Fibroblast of pulmonary artery (primary cell): ENCODE measurements at regions not wholly inside any gene's neighbourhood (a gene's known extent, or its start where the extent isn't known, plus 50 kb on each side); places are given as distances from the start of the nearest gene placed in this dataset.

Experiments used
- DNase-seq: peaks from one replicate; pipeline ENCODE4 v3.0.0-alpha.2; 2010; ENCODE audit warnings: low read depth
- H3K4me3 ChIP-seq: replicated peaks from 2 replicates; pipeline ENCODE4 v1.5.1; 2011; ENCODE audit warnings: low read depth, mild to moderate bottlenecking, control low read depth, low read length, moderate library complexity
- CTCF ChIP-seq: IDR thresholded peaks from 2 replicates; pipeline ENCODE4 v1.5.1; 2011; ENCODE audit warnings: mild to moderate bottlenecking, control low read depth, low read length, inconsistent platforms; ENCODE audit errors: missing control alignments

- no peak for TF ChIP-seq CTCF
- DNase-seq = no peak
- no peak overlapping the region for H3K4me3 ChIP-seq
Observed at GRCh38 chr7:81333536-81333935, 414.7 kb upstream of the SEMA3C start.

GRCh38 chr7:81333004-81333403, 414.2 kb upstream of the SEMA3C start:
- TF ChIP-seq CTCF = no peak
- peak; percentile 69 for DNase-seq
- H3K4me3 ChIP-seq = no peak overlapping the region

- DNase-seq = peak; percentile 45
- no peak for TF ChIP-seq CTCF
- no peak overlapping the region for H3K4me3 ChIP-seq
Observed at GRCh38 chr7:81331061-81332018, 412.5 kb upstream of the SEMA3C start.

- DNase-seq = no peak
- no peak overlapping the region for H3K4me3 ChIP-seq
- TF ChIP-seq CTCF = no peak
Observed at GRCh38 chr7:81330108-81330507, 411.3 kb upstream of the SEMA3C start.

- DNase-seq = peak; percentile 31
Observed at GRCh38 chr7:81327468-81328266, 408.8 kb upstream of the SEMA3C start.

GRCh38 chr7:81321949-81322348, 403.1 kb upstream of the SEMA3C start:
- no peak for DNase-seq
- no peak overlapping the region for H3K4me3 ChIP-seq
- no peak for TF ChIP-seq CTCF

More at GRCh38 chr7:81327468-81328266, 408.8 kb upstream of the SEMA3C start:
- no peak overlapping the region for H3K4me3 ChIP-seq
- no peak for TF ChIP-seq CTCF
